ENCODE measurements at regions not wholly inside any gene's neighbourhood (a gene's known extent, or its start where the extent isn't known, plus 50 kb on each side); places are given as distances from the start of the nearest gene placed in this dataset.

DNA sequence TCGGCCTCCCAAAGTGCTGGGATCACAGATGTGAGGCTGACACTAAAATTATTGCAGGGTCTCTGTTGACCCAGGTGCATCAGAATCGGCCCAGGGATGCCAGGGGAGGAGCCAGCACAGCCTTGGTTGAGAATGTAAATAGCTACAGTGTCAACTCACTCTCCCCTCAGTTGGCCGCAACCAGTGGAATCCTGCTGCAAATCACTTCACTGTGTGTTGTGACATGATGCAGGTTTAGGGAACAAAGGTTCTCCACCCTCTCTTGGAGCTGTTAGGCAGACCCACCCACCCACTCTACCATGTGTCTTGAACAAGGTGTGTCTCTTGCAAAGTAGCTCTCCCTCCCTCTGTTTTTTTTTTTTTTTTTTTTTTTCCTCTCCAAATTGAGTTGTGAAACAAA lies 60.5 kb upstream of the SOD1 start:
- Histone ChIP-seq H3K27ac (no peak overlapping the region), H3K27me3 (no peaks in the 10 kb centered on the region), H3K4me3 (ENCODE audit: low read depth in 1 of 2, low read length in 1 of 2) (no peak overlapping the region), H3K36me3 (no peaks in the 10 kb centered on the region), H3K4me1 (ENCODE audit: control insufficient read depth in 1 of 2, insufficient read depth in 1 of 2, low read depth in 1 of 2, low read length in 1 of 2) (no peaks in the 10 kb centered on the region), H3K9me3 (no peaks in the 10 kb centered on the region)
- TF ChIP-seq, protein P1, sequence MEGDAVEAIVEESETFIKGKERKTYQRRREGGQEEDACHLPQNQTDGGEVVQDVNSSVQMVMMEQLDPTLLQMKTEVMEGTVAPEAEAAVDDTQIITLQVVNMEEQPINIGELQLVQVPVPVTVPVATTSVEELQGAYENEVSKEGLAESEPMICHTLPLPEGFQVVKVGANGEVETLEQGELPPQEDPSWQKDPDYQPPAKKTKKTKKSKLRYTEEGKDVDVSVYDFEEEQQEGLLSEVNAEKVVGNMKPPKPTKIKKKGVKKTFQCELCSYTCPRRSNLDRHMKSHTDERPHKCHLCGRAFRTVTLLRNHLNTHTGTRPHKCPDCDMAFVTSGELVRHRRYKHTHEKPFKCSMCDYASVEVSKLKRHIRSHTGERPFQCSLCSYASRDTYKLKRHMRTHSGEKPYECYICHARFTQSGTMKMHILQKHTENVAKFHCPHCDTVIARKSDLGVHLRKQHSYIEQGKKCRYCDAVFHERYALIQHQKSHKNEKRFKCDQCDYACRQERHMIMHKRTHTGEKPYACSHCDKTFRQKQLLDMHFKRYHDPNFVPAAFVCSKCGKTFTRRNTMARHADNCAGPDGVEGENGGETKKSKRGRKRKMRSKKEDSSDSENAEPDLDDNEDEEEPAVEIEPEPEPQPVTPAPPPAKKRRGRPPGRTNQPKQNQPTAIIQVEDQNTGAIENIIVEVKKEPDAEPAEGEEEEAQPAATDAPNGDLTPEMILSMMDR (IDR thresholded peaks at IDR 0.05) = no peak

DNA sequence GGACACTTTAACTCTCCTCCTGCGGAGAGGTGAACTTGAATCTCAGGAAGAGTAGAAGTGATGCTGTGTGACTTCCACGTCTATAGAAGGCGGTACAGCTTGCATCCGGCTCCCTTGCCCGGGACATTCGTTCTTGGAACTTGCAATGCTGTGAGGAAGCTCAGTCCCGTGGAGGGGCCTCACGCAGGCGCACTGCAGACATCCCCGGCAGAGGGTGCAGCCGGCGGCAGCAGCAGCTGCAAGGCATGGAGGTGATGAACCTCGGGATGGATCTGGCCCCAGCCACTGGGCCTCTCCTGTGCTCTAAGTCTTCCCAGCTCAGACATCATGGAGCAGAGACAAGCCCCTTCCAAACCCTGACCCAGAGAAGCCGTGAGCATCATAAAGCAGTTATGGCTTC lies 61.8 kb upstream of the SOD1 start:
- Histone ChIP-seq H3K27me3 (no peaks in the 10 kb centered on the region), H3K36me3 (no peaks in the 10 kb centered on the region), H3K27ac (no peak overlapping the region), H3K4me1 (ENCODE audit: control insufficient read depth in 1 of 2, insufficient read depth in 1 of 2, low read depth in 1 of 2, low read length in 1 of 2) (no peaks in the 10 kb centered on the region), H3K9me3 (no peaks in the 10 kb centered on the region), H3K4me3 (ENCODE audit: low read depth in 1 of 2, low read length in 1 of 2) (no peak overlapping the region)
- TF ChIP-seq, protein P1 (IDR thresholded peaks at IDR 0.05) = no peak

DNA sequence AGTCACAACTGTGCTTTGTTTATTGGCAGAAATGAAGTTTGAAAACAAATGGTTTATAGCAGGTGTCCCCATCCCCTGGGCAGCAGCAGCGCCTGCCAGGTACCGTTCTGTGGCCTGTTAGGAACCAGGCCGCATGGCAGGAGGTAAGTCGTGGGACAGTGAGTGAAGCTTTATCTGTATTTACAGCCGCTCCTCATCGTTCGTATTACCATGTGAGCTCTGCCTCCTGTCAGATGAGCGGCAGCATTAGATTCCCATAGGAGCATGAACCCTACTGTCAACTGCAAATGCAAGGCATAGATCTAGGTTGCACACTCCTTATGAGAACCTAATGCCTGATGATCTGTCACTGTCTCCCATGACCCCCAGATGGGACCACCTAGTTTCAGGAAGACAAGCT lies 63.4 kb upstream of the SOD1 start:
- no peaks in the 10 kb centered on the region for H3K36me3 ChIP-seq
- no peaks in the 10 kb centered on the region for H3K27me3 ChIP-seq
- no peak overlapping the region for H3K27ac ChIP-seq
- H3K9me3 ChIP-seq = no peaks in the 10 kb centered on the region
- TF ChIP-seq, protein P1 (IDR thresholded peaks at IDR 0.05) = no peak
- no peaks in the 10 kb centered on the region for H3K4me1 ChIP-seq (ENCODE audit: control insufficient read depth in 1 of 2, insufficient read depth in 1 of 2, low read depth in 1 of 2, low read length in 1 of 2)
- no peak overlapping the region for H3K4me3 ChIP-seq (ENCODE audit: low read depth in 1 of 2, low read length in 1 of 2)

DNA sequence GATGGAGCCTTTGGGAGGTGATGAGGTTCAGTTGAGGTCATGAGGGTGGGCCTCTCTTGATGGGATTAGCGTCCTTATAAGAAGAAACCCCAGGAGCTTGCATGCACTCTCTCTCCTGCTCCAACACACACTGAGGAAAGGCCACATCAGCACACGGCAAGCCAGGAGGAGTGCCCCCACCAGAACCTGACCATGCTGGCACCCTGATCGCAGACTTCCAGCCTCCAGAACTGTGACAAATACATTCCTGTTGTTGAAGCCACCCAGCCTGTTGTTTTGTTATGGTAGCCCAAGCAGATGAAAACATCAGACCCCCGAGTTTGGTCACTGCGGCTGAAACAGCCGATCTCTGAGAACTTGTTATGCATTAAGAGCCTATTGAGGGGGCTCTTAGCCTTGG lies 64.8 kb upstream of the SOD1 start:
- Histone ChIP-seq H3K27ac (no peak overlapping the region), H3K4me1 (ENCODE audit: control insufficient read depth in 1 of 2, insufficient read depth in 1 of 2, low read depth in 1 of 2, low read length in 1 of 2) (no peaks in the 10 kb centered on the region), H3K27me3 (no peaks in the 10 kb centered on the region), H3K9me3 (no peaks in the 10 kb centered on the region), H3K36me3 (no peaks in the 10 kb centered on the region), H3K4me3 (ENCODE audit: low read depth in 1 of 2, low read length in 1 of 2) (no peak overlapping the region)
- TF ChIP-seq, protein P1 (IDR thresholded peaks at IDR 0.05) = no peak

DNA sequence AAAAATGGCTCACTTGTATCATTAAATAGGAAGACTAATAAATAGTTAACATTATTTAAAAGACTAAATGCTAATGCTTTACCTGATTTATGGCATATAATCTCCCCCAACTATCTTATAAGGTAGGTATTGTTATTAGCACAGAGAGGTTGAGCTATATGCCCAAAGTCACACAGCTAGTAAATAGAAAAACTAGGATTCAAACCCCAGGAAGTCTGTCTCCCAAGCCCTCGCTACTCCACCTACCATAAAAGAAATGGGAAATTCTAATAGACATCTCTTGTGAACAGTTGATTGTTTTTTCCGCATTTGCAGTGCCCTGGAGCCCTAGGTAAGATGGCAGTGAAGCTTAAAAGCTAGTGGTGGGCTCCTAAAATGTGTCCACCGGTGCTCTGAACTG lies 65.2 kb upstream of the SOD1 start:
- no peaks in the 10 kb centered on the region for H3K36me3 ChIP-seq
- TF ChIP-seq, protein P1 (IDR thresholded peaks at IDR 0.05) = no peak

DNA sequence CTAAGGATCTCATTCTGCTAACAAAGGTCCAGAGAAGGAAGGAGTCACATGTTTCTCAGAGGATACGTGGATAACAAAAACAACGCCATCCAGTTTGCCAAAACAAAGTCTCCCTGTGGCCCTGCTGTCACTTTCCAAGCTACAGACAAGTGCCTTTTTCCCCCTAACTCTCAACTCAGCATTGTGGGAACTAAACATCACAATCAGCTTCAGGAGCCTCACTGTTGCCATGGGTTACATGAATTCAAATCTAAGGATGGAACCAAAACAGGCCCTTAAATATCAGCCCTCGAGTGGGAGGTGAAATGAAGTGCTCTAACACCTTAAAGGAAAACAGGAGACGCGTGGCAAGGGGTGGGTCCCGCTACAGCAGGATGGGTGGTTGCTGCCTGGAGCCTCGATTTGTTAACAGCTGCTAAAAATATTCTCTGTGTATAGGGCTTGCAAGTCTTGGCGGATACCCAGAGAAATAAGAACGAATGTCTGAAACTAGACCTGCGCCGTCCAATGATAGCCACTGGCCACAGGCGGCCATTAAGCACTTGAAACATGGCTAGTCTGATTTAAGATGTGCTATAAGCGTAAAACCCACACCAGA lies 66.4 kb upstream of the SOD1 start:
- H3K27ac ChIP-seq = no peak overlapping the region
- no peaks in the 10 kb centered on the region for H3K9me3 ChIP-seq
- no peaks in the 10 kb centered on the region for H3K36me3 ChIP-seq
- no peaks in the 10 kb centered on the region for H3K4me1 ChIP-seq (ENCODE audit: control insufficient read depth in 1 of 2, insufficient read depth in 1 of 2, low read depth in 1 of 2, low read length in 1 of 2)
- TF ChIP-seq, protein P1 (IDR thresholded peaks at IDR 0.05) = no peak
- no peaks in the 10 kb centered on the region for H3K27me3 ChIP-seq
- no peak overlapping the region for H3K4me3 ChIP-seq (ENCODE audit: low read depth in 1 of 2, low read length in 1 of 2)

More for the DNA sequence above, 65.2 kb upstream of the SOD1 start:
- H3K4me3 ChIP-seq (ENCODE audit: low read depth in 1 of 2, low read length in 1 of 2) = no peak overlapping the region
- H3K27ac ChIP-seq = no peak overlapping the region
- H3K9me3 ChIP-seq = no peaks in the 10 kb centered on the region
- H3K4me1 ChIP-seq (ENCODE audit: control insufficient read depth in 1 of 2, insufficient read depth in 1 of 2, low read depth in 1 of 2, low read length in 1 of 2) = no peaks in the 10 kb centered on the region
- no peaks in the 10 kb centered on the region for H3K27me3 ChIP-seq
